HG03196 (cell line): ENCODE measurements at regions not wholly inside any gene's neighbourhood (a gene's known extent, or its start where the extent isn't known, plus 50 kb on each side); places are given as distances from the start of the nearest gene placed in this dataset.

ENCODE experiments used
- ATAC-seq: cut with Tn5 transposase; IDR thresholded peaks from one replicate; pipeline ENCODE4 v1.9.1; 2021; ENCODE audit not compliant: unreplicated experiment

GRCh38 chr7:156234192-156234591, 406.4 kb upstream of the RNF32 start:
- no peak for ATAC-seq

GRCh38 chr7:156232931-156233705, 407.5 kb upstream of the RNF32 start:
- no peak for ATAC-seq

- no peak for ATAC-seq
Measured at GRCh38 chr7:156230576-156230975, 410.0 kb upstream of the RNF32 start.

GRCh38 chr7:156224833-156225225, 412.6 kb upstream of the SHH start:
- no peak for ATAC-seq

GRCh38 chr7:156223935-156224832, 411.9 kb upstream of the SHH start:
- ATAC-seq = no peak

- ATAC-seq = no peak
Measured at GRCh38 chr7:156222611-156223010, 410.3 kb upstream of the SHH start.

- no peak for ATAC-seq
Measured at GRCh38 chr7:156222151-156222550, 409.9 kb upstream of the SHH start.

GRCh38 chr7:156220701-156221100, 408.4 kb upstream of the SHH start:
- ATAC-seq = no peak

- no peak for ATAC-seq
Measured at GRCh38 chr7:156220078-156220605, 407.9 kb upstream of the SHH start.

- no peak for ATAC-seq
Measured at GRCh38 chr7:156219307-156220077, 407.2 kb upstream of the SHH start.

GRCh38 chr7:156218544-156219306, 406.5 kb upstream of the SHH start:
- no peak for ATAC-seq

- ATAC-seq = no peak
Measured at GRCh38 chr7:156217803-156218202, 405.5 kb upstream of the SHH start.

GRCh38 chr7:156209087-156209486, 396.8 kb upstream of the SHH start:
- ATAC-seq = no peak

DNA sequence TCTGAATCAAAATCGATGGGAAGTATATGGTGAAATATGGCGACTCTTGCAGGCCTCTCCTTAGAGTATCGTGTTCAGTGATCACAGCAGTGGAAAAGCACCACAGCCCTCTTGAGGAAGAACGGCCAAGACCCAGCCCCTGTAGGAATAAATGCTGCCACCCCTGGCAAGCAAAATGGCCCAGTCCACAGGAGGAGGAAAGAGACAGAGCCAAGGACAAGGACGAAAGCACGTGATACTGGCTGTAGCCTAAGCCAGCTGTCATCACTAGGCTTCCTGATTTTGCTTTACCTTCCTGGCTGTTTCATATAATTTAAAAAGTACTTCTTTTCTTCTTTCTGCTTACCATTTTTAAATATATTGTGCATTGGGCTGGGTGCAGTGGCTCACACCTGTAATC, 395.0 kb upstream of the SHH start:
- no peak for ATAC-seq

DNA sequence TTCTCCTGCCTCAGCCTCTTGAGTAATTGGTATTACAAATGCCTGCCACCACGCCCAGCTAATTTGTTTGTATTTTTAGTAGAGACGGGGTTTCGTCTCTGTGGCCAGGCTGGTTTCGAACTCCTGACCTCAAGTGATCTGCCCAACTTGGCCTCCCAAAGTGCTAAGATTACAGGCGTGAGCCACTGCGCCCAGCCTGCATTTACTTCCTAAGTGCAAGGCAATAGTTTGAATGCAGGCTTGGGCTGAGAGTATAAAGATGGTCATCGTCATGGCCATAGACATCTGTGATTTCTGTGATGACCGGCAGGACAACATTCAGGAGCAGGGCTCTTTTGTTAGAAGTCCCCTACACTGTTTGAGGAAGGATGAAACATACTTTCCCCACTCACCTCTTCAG, 393.9 kb upstream of the SHH start:
- ATAC-seq = no peak

DNA sequence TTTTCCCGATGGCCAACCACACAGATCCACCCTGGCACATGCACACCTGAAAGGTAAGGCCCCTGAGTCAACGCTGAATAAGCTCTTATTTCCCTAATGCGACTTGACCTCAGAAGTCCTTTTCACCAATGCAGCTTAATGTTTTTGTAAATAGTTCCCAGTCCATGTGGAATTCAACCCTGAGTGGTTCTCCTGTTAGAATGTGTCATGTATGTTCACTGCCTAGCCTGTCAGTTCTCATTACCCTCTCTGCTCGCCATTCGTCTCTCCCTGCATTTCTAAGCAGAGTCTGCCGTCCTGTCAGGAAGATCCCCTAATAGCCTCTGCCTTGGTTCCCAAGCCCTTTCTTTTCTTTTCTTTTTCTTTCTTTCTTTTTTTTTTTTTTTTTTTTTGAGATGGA, 392.6 kb upstream of the SHH start:
- ATAC-seq = no peak

DNA sequence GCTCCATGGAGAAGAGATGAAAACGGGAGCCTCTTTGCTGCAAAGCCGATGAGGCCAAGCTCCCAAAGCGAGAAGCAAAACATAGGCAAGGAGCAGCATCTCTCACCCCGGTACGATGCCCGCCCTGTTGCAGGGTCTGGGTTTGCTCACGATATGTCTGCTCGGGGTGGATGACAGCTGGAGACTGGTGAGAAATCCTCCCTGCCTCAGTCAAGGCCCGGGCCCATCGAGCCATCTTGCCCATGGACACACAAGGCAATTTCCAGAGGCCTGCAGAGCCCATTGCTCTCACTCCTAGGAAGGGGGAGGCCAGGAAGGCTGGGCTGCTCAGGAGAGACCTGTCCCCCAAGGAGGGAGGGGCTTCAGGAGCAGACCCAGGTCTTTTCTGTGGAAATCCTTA, 391.7 kb upstream of the SHH start:
- ATAC-seq = no peak

DNA sequence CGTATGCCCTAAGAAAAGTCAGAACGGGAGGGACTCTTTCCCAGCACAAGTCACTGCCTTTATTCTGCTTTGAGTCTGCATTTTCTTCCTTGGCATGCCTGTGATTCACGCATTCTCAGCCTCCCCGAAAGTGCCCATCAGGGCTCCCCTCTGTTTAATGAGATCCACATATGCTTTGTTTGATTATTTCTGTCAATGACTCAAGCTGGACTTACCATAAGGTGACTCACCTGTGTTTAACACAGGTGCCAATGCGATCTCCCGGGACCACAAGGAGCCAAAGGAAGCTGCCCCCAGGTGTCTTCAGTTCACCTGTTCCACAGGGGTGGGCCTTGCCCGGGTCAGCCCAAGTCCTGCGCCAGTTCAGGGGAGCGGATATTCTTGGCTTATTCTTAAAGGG, 386.0 kb upstream of the SHH start:
- no peak for ATAC-seq

DNA sequence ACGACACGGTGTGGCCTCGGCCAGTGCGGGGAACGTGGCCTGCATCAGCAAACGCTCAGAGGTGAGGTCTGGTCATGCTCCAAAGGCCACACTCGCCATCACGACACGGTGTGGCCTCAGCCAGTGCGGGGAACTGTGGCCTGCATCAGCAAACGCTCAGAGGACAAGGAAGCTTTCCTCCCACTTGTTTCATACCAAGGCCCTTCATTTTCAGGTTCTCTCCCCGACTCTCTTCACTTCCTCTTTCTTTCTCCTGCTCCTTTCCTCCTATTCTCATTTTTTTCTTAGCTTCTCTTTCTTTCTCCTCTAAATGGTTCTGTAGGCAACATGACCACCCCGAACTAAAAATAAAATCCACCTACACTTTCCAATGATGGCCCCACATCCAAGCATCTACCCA, 384.4 kb upstream of the SHH start:
- no peak for ATAC-seq

DNA sequence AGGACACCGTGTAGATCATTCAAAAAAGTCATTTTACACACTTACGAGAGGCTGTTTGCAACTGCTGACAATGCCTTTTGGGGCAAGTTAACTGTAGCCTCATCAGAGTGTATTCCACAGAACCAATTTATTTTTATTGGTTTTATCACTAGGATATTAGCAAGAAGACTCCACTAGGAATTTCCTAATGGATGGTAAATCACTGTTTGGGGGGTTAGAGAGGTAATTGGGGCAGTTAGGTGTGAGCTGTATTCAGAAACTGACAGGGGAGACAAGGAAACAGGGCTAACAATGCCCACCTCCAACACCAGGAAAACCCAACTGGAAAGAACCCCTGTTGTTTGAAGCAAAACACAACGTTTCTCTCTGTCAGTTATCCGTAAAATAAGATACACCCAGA, 383.0 kb upstream of the SHH start:
- no peak for ATAC-seq

DNA sequence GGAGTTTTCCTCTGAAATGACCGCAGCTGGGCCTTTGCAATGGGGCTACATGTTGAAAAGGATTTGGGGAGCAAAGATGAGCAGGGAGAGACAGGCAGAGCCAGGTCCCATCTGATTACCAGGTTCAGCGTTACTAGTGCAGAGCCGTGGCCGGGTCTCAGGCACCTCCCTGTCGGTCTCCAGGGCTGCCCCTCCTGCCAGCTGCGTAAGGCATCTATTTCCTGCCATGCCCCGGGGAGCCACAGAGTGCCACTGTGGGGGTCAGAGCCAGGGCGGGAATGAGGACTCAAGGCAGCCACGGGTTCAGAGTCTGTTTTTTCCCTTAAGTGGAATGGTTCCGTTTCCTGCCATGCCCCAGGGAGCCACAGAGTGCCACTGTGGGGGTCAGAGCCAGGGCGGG, 382.6 kb upstream of the SHH start:
- ATAC-seq = no peak
